SK-N-SH (cell line): ENCODE measurements at regions not wholly inside any gene's neighbourhood (a gene's known extent, or its start where the extent isn't known, plus 50 kb on each side); places are given as distances from the start of the nearest gene placed in this dataset.

Experiments
- CTCF ChIP-seq: fragments of 200-600 bp; sonication (generic); IDR thresholded peaks from 2 replicates; pipeline ENCODE4 v1.6.1; 2017; ENCODE audit warnings: antibody characterized with exemption, mild to moderate bottlenecking, moderate library complexity
- EZH2phosphoT487 ChIP-seq: fragments of 200-600 bp; sonication (generic); IDR thresholded peaks from 2 replicates; pipeline ENCODE4 v1.6.1; 2017; ENCODE audit warnings: low read depth, mixed run types, mild to moderate bottlenecking, antibody characterized with exemption, moderate library complexity, borderline replicate concordance

GRCh38 chr20:52787216-52787615, 184.9 kb upstream of the TSHZ2 start:
- TF ChIP-seq CTCF: no peak
- no peak for TF ChIP-seq EZH2phosphoT487
